DMS53 treated with DMSO at 0.1 percent for 48 hours (cell line): ENCODE measurements at regions not wholly inside any gene's neighbourhood (a gene's known extent, or its start where the extent isn't known, plus 50 kb on each side); places are given as distances from the start of the nearest gene placed in this dataset.

Experiments used
- DNase-seq: peaks from one replicate; lab custom pipeline; 2025; ENCODE audit not compliant: unreplicated experiment; lab: John Stamatoyannopoulos, UW

DNA sequence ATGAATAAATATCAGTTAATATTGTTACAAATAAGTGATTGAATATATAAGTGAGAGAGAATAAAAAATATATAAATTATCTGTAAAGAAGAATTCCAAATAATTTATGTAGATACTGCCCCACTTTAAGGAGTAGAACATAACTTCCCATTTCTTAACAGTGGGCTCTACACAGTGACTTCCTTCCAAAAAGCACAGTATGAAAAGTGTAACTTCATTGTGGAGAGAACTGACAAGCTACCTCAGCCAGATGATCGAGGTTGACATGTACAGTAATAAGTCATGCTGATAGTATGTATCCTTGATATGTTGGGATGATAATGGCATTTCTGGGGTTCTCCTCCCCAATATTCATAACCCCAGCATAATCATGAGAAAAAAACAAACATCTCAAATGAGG is 191.9 kb upstream of the FN1 start:
- DNase-seq = no peak

DNA sequence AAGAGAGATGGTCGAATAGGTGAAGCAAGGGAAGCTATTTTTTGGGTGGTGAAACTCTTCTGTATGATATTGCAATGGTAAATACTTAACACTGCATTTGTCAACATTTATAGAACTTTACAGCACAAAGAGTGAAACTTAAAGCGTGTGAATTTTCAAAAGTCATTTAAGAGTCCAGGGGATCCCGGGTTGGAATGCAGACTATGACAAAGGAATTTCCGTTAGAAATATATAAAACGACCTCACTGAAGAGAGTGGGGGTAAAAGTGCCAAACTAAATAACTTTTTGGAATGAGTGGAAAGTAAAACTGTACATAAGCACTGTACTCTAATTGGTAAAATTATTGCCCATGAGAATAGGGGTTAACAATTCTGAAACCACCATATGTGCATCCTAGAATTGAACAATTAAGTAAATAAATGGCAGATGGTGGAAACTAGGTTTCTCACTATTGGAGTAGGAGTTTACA is 191.0 kb upstream of the FN1 start:
- no peak for DNase-seq

DNA sequence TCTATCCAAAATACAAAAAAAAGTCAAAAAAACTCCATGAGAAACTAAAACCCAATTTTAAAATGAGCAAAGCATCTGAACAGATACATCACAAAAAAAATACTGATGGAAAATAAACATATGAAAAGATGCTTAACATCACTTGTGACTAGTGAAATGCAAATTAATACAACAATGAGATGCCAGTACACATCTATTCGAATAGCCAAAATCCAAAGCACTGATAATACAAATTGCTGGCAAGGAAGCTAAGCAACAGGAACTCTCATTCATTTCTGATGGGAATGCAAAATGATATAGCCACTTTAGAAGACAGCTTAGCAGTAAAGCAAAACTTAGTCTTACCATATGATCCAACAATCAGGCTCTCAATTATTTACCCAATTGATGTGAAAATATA is 190.2 kb upstream of the FN1 start:
- no peak for DNase-seq

DNA sequence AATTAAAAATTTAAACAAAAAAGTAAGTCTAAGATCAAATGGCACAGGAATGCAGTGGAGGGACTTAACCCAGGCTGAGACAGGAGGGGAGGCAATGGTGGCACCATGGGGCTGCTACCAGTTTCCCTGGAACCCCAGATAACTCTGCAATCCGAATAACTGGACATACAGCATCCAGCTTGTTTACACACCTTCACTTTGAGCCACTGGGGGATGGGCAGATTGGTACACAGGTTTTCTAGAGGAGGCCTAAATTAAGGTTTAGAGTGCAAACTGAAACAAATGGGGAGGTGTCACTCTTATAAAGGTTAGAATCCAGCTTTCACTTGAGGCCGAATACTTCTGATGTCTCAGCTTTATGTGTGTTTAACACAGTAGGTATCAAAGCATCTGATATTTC is 189.3 kb upstream of the FN1 start:
- no peak for DNase-seq

DNA sequence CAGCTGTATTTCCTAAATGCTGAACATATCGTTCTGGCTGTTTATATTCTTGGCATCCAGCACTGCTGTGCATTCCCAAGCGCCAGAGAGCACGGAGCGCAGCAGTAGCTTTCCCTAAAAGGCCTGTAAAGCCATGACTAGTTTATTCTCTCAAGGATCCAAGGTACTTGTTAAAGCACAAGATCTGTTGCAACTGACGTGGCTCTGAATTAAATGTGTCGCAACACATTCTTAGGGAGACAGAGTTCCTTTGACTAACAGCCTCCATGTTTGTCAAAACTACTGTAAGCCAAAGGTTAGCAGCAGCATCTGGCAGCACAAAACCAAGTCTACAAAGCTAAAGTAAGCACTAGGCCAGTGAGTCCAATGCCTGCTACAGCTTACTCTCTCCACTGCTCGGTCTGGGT is 188.6 kb upstream of the FN1 start:
- DNase-seq = no peak

DNA sequence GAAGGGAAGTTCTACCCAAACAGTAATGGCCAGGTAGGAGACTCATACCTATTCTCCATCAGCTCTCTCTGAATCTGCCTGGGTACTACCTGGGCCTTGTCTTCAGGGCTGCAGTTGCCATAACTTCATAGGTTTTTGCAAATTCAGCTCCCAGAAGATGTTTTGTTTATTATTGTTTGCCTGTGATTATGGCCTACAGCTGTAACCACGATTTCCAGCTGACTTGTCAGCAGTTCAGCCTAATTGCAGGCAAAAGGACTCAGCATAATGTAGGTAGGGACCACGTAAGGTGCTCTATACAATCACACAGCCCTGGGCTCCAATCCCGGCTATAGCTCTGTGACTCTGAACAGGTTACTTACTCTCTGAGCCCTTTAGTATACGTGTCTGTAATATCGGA is 187.0 kb upstream of the FN1 start:
- no peak for DNase-seq

DNA sequence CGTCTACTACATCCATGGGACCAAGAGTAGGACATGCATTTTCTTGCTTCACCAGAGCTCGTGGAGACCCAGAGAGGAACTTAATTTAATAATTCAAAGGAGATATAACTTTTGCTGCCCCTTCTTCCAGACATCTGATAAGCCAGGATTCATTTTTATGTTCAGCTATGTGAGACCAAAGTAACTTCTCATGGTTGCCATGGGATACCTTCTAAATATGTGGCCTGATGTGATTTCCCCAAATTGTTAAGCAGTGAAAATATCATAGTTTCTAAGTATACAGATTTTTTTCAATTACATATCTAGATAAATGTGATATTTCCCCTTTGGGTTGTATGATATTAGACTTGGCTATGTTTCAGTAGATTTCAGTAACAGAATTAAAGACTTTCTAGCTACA is 185.5 kb upstream of the FN1 start:
- DNase-seq = no peak

DNA sequence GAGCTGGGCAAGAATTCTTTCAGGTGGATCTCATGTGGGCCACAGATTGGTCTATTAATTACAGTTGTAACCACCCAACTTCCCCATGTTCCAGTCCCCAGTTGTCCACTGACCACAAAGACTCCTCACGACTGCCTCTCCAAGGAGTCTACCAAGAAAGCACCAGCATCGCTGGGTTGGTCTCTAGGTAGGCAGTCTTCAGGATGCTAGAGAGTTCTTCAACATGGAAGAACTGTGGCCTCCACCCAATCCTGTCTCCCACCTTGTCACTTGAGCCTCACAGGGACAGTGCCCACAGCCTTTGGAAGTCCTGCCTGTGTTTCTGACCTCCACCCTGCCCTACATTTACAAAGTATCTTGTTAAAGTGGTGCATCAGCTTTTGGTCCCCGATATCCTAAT is 184.7 kb upstream of the FN1 start:
- no peak for DNase-seq

DNA sequence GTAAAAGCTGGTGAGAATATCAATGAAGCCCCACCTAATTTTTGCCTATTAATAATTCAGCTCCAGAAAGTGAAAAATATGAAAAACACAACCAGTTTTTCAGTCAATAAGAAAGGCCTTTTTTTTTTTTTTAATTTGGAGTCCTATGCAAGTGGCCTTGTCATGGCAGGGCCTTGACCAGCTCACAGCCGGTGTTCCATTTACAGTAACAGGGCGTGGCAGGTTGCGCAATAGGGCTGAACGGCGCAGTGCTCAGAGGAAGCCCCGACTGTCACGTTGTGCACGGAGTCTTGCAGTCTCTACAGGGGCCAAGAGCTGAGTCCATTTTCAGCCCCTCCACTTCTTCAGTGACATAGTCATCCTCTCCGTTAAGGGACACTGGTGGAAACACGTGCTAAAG is 184.1 kb upstream of the FN1 start:
- no peak for DNase-seq

DNA sequence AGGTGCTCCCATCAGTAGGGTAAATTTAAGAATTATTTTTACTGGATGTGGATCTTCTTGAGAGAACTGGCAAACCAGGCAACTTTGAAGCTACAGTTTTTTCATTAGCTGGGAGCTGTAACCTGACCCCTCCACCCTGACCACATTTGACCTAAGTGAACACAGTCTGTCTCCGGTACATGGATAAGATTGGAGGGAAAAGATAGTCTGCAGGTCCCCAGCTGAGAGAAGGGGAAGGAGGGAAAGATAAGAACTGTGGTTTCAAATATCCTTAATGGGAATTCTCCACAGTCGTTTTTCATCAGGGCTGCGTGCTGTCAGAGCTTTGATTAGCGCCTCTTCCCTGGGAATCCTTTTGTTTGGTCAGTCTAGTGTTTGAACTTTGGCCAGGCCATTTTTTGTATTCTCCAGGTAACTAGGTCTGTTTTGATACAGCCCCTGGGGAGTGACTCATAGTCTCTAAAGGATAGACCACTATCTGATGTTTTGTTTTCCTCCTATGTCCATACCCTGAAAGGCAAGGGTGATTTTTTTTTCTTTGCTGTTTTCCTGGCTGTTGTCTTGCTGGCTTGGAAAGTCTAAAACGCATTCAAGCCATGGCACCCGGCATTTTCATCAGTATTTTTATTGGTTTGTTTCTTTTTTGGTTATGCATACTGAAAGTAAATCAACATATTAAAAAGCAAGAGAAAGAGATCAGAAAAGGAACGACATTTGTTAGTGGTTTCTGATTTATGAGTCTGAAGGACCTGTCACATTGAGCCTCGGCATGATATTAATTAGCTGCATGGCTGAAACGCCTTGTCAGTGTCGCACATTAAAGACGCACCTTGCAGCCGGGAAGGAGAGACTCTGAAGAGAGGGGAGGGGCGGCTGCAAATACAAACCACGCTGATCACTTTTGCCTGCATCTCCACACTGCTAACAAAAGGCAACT is 183.4 kb upstream of the FN1 start:
- DNase-seq = peak; percentile 63

DNA sequence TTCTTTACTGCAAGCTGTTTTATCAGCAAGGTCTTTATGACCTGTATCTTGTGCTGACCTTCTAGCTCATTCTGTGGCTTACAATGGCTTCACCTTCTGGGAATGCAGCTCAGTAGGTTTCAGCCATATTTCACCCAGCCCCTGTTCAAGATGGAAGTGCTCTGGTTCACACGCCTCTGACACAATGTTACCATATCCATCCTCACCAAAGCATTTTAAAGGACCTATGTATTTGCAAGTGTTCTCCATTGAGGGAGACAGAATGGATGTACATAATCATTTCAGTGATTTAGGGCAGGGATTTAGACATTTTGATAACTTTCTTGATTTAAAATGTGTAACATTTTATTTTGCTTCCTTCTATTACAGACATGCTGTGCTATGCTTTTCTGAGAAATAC is 182.3 kb upstream of the FN1 start:
- DNase-seq = no peak

DNA sequence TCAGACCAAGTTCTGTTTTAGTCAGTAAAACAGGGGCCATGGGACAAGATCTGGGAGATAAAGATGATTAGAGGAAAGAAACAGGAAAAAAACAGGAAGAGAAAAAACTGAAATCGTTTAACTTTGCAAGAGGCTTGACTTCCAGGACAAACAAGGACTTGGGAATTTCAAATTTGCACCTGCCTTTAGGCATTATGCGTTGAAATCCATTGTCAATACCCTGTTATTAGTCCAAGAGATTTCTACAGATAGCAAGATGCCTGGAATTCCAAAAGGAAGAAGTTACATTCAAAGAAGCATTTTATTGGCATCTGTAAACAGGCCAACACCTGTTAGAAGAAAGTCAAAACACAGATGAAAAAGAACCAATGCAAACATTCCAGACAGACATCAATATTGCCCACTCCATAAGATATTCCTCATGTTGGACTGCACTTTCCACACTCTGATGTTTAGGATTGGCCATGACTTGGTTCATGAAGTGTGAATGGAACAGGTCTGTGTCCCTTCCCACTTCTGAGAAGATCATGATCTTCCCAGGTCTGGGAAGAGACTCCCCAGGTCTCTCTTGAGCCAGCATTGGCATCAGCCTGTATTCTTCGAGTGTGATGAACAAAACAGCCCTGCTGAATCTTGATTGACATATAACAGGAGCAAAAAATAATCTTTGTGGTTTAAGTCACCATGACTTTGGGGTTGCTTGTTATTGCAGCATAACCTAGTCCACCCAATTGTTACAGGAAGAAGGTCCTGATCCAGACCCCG is 181.4 kb upstream of the FN1 start:
- DNase-seq = no peak

DNA sequence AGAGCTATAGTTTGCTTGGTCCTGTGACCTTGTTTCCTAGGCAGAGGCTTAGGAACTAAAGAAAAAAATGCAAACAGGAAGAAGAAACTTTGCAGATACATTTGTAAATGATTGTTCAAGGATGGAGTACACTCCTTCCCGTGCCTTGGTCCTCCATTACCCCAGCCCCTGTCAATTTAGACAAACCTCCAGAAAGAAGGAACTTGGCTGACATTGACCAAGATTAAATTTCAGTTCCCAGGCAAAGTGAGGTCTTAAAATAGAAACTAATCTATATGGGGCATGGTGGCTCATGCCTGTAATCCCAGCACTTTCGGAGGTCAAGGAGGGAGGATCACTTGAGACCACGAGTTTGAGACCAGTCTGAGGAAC is 179.9 kb upstream of the FN1 start:
- DNase-seq = no peak

DNA sequence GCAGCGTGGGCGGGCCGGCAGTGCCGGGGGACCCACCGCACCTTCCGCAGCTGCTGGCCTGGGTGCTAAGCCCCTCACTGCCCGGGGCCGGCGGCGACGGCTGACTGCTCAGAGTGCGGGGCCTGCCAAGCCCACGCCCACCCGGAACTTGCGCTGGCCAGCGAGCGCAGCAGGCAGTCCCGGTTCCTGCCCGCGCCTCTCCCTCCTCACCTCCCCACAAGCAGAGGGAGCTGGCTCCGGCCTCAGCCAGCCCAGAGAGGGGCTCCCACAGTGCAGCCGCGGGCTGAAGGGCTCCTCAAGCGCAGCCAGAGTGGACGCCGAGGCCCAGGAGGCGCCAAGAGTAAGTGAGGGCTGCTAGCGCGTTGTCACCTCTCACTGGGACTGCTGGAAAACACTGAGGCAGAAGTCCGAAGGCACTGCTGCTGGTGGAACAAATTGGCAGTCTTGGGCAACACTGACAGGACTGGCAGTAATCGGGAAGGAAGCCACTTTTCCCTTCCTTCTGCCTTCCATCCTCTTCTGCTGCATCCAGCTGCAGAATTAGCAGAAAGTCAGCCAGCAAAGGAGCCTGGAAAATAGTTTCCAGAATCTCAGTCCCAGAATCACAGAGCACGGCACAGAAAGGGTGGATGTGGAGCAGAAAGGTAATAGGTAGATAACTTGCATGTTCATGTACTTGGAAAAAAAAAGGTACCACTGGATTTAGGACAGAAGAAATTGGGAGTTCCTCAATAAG is 179.4 kb upstream of the FN1 start:
- DNase-seq = no peak

DNA sequence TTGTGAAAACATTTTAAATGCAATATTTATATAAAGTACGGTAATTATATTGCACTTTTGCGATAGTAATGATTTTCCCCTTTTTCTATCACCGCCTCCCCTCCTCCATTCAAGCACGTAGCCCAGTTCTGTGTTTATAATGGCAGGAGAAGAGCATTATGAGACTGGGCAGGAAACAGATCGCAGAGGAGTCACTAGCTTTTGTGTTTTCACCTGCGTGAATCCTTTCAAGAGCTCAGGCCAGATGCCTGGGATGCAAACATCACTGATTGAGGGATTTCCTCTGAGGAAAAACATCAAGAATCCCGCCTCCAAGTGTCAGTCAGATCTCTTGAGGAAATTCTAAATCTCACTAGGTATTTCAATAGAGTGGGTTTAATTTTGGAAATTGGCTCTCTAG is 178.4 kb upstream of the FN1 start:
- no peak for DNase-seq

DNA sequence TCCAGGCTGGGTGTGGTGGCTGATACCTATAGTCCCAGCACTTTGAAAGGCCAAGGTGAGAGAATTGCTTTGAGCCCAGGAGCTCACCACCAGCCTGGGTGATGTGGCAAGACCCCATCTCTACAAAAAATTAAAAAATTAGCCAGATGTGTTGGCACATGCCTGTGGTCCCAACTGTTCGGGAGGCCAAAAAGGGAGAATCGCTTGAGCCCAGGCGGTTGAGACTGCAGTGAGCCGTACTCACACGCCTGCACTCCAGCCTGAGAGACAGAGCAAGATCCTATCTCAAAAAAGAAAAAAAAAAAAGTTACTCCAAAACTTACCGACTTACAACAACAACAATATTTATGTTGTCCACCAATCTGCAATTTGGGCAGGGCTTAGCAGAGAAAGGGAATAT is 178.0 kb upstream of the FN1 start:
- no peak for DNase-seq

DNA sequence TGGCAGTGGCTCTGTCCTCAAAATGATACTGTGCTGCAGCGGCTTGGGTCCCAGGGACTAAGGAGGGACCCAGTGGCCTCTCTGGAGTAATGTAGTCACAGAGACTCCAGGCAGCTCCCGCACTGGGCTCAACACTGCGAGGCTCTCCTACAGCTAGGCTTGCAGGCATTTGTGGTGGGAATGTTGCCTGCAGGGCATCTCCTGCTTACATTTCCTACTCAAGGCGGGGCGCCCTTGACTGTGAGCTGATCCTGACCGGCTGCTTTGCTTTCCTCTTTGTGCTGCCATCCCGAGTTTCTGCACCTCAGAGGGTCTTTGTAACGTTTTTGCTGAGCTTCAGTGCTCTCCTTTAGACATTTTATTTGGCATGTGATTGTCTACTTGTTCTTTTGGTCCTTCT is 177.4 kb upstream of the FN1 start:
- DNase-seq = no peak

DNA sequence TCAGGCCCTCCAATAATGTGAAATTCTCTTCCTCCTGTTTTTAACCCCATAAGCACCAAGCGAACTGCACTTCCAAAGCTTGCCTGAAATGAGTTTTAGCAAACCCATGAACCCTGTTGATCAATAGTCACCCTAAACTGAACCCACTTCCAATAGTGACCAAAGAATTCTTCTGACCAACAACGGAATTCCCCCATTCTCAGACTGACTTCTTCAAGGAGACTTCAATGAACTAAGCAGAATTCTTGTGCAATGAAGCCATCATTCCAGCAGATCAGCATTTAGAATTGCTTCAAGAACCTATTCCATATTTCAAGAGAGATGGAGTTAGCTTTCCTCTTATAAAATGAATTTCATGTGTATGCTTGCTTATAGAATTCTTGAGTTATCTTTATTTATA is 176.9 kb upstream of the FN1 start:
- no peak for DNase-seq

DNA sequence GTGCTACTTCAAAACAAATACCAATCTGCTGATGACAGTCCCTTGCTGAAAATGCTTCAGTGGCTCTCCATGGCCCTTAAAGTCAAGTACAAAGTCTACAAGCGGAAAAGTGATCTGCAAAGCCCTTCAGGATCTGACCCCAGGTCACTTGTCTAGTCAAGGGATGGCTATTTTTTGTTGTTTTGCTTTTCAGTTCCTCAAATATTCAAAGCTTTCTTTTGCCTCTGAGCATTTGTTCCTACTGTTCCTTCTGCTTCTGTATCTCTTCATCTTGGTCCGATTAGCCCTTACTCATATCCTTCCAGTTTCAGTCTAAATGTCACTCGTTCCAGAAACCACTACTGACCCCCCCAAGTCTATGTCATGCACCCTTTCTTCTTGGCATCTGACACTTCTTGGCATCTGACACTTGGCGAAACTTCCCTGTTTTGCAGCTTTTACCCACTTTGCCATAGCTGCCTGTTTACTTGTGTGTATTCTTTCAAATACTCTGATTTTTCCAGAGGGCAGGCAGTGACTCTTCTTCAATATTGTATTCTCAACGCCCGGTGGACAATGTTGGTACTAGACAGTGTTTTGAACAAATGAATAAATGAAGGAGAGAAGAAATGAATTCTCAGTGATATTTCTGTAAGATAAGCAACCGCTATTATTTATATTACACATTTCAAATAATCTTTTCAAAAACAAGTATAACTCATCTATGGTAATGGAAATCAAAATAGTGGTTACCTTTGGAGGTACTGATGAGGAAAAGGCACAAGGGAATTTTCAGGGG is 175.9 kb upstream of the FN1 start:
- DNase-seq = no peak

DNA sequence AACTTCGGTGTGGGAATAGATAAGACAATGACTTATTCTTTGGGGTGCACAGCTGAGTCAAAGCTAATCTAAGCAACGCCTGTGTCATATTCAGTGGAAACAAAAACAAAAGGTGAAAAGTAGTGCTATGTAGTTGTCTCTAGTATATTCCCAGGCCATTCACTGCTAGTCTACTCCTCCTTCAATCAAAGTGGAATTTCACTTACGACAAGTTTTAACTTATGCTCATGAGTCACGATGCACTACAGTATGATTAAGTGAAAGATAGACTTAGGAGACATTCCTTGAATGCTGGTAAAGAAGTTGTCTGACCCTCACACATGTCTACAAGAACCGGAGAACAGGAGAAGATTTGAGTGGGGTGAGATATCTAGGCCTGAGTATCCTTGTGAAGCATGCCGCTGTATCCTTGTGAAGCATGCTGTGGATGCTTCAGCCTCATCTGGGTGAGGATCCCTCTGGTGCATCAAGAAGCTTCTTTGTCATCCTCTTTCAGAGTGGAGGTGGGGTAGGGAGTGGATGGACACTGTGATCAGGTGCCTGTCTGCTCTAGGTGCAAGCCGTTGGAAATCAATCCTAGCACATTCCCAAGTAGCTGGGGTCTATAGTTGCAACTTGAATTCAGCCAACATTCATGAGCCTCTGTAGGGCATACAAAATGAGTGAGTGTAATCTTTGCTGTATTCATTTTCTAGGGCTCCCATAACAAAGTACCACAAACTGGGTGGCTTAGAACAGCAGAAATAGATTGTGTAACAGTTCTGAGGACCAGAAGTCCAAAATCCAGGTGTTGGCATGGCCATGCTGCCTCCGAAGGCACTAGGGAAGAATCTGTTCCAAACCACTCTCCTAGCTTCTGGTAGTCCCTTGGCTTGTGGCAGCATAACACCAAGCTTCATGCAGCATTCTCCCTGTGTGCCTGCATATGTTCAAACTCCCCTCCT is 173.5 kb upstream of the FN1 start:
- DNase-seq = no peak
